ENCODE measurements at regions not wholly inside any gene's neighbourhood (a gene's known extent, or its start where the extent isn't known, plus 50 kb on each side); places are given as distances from the start of the nearest gene placed in this dataset.
A peak's percentile ranks its signal among the peaks of the same experiment; 100 is the strongest.

GRCh38 chr7:116083796-116084195, 53.2 kb upstream of the TFEC start:
- DNase-seq = no peak

- no peak for DNase-seq
These were observed 56.0 kb upstream of the TFEC start for GRCh38 chr7:116086547-116087045.

GRCh38 chr7:116087291-116087690, 56.7 kb upstream of the TFEC start:
- no peak for DNase-seq

- DNase-seq = no peak
These were observed 57.4 kb upstream of the TFEC start for GRCh38 chr7:116087984-116088383.

GRCh38 chr7:116089293-116089692, 58.7 kb upstream of the TFEC start:
- DNase-seq = no peak

GRCh38 chr7:116093516-116094301, 63.1 kb upstream of the TFEC start:
- DNase-seq = no peak

GRCh38 chr7:116095396-116095795, 64.8 kb upstream of the TFEC start:
- no peak for DNase-seq

GRCh38 chr7:116097365-116098009, 66.9 kb upstream of the TFEC start:
- no peak for DNase-seq

GRCh38 chr7:116098175-116098574, 67.6 kb upstream of the TFEC start:
- DNase-seq = no peak

GRCh38 chr7:116100626-116101025, 70.1 kb upstream of the TFEC start:
- no peak for DNase-seq

GRCh38 chr7:116101704-116102103, 71.1 kb upstream of the TFEC start:
- no peak for DNase-seq

- DNase-seq = no peak
These were observed 80.9 kb upstream of the TFEC start for GRCh38 chr7:116111475-116111874.

GRCh38 chr7:116113310-116113709, 82.7 kb upstream of the TFEC start:
- no peak for DNase-seq

GRCh38 chr7:116120839-116121238, 89.5 kb upstream of the TES start:
- no peak for DNase-seq

GRCh38 chr7:116122972-116123595, 87.3 kb upstream of the TES start:
- DNase-seq = peak; percentile 59

- no peak for DNase-seq
These were observed 82.2 kb upstream of the TES start for GRCh38 chr7:116128139-116128538.

GRCh38 chr7:116135306-116135705, 75.0 kb upstream of the TES start:
- no peak for DNase-seq

GRCh38 chr7:116138202-116138801, 72.0 kb upstream of the TES start:
- peak; percentile 79 for DNase-seq

GRCh38 chr7:116139007-116139406, 71.3 kb upstream of the TES start:
- no peak for DNase-seq

GRCh38 chr7:116139807-116140206, 70.5 kb upstream of the TES start:
- DNase-seq = no peak

- no peak for DNase-seq
These were observed 68.0 kb upstream of the TES start for GRCh38 chr7:116142374-116142773.

GRCh38 chr7:116142850-116143249, 67.5 kb upstream of the TES start:
- no peak for DNase-seq
